GM10266 (cell line): ENCODE measurements at regions not wholly inside any gene's neighbourhood (a gene's known extent, or its start where the extent isn't known, plus 50 kb on each side); places are given as distances from the start of the nearest gene placed in this dataset.

ENCODE experiments used
- DNase-seq: peaks from one replicate; pipeline ENCODE4 v3.0.0; 2012; ENCODE audit errors: extremely low spot score
- CTCF ChIP-seq: IDR thresholded peaks from 2 replicates; pipeline ENCODE4 v1.5.1; 2012; ENCODE audit warnings: mild to moderate bottlenecking, low read depth; ENCODE audit not compliant: control insufficient read depth, insufficient read depth; ENCODE audit errors: missing control alignments

DNA sequence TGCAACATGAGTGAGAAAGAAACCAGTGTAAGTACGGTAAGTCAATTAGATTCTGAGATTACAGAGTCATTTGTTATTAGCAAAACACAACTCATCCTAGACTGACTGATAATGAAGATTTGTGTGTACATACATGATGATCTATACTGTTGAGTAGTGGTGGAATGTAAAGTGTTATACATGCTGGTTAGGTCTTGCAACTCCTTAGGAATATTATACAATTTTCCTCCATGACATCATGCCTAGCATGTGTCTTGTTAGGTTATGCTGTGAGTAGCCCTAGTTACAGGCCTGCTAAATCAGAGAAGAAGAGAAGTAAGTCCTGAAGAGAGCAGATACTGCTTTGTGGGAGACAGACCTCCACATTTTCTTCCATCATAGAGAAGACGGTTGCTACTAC is 880.6 kb downstream of the LUZP2 start:
- no peak for TF ChIP-seq CTCF
- no peak for DNase-seq

GRCh38 chr11:25396847-25397246 is 900.0 kb downstream of the LUZP2 start:
- no peak for TF ChIP-seq CTCF
- DNase-seq, result no peak

DNA sequence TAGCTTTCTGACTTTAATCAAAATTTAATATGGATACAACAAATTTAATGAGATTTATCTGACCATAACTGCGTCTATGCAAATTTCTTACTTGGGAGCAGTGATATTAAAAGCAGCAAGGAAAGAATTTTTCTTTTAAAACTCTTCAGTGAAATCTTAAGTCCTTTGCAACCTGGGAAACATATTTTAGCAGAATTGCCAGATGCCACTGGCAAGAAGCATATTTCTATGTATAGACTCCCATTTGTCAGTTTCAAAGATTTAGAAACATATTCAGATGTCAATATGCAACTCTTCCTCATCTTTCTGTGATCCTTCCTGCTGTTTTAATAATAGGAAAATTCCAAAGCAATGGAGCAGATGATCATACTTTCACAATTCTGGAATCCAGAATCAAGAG is 911.3 kb downstream of the LUZP2 start:
- no peak for TF ChIP-seq CTCF
- DNase-seq, result no peak

GRCh38 chr11:25415793-25416192 is 916.1 kb upstream of the ANO3 start:
- no peak for TF ChIP-seq CTCF
- no peak for DNase-seq

DNA sequence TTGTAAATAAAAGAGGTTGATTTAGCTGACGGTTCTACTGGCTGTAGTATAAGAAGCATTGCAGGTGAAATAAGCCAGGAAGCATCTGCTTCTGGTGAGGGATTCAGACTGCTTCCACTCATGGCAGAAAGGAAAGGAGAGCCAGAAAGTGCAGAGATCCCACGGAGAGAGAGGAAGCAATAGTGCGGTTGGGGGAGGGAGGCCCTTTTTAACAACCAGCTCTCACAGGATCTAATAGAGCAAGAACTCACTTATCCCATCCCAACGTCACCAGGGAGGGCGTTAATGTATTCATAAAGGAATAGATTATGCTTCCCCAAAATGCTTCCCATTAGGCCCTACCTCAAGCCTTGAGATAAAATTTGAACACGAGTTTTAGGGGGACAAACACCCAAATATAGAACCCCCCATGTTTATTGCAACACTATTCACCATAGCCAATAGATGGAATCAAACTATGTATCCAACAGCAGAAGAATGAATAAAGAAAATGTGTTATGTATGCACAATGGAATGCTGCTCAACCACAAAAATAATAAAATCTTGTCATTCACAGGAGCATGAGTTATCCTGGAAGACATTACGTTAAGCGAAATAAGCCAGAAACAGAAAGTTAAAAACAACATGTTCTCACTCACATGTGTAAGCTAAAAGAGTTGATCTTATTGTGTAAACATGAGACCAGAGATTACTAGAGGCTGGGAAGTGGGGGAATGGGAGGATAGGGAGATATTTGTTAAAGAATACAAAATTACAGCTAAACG is 908.3 kb upstream of the ANO3 start:
- no peak for DNase-seq
- no peak for TF ChIP-seq CTCF

DNA sequence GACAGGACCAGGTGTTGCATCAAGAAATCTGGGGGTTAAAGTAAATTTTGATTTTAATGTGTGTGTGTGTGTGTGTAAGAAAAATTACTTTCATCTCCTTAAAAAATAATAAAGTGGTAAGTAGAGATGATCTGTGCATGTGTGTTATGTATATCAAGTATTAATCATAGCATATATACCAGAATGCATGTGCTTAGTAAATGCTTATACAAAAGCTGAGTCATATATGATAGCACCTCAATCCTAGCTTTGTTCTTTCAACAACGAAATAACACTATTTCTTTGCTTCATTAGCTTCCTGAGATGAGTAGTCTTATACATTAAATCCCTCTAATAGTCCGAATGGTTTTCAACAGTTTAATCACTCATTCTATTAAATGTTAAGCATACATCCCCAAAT is 899.6 kb upstream of the ANO3 start:
- no peak for DNase-seq

More for the DNA sequence above, 899.6 kb upstream of the ANO3 start:
- TF ChIP-seq CTCF, result no peak
